ENCODE measurements at regions not wholly inside any gene's neighbourhood (a gene's known extent, or its start where the extent isn't known, plus 50 kb on each side); places are given as distances from the start of the nearest gene placed in this dataset.
"Not testable (repeated sequence)": the region's sequence is repeated elsewhere in the genome, so short reads cannot be mapped to it uniquely, and the experiment has no call there.

- FAIRE-seq, result no peak
These were observed 113.5 kb upstream of the PPP1R26 start for GRCh38 chr9:135366104-135366503.

- FAIRE-seq, result no peak
These were observed 110.1 kb upstream of the PPP1R26 start for GRCh38 chr9:135369412-135369990.

DNA sequence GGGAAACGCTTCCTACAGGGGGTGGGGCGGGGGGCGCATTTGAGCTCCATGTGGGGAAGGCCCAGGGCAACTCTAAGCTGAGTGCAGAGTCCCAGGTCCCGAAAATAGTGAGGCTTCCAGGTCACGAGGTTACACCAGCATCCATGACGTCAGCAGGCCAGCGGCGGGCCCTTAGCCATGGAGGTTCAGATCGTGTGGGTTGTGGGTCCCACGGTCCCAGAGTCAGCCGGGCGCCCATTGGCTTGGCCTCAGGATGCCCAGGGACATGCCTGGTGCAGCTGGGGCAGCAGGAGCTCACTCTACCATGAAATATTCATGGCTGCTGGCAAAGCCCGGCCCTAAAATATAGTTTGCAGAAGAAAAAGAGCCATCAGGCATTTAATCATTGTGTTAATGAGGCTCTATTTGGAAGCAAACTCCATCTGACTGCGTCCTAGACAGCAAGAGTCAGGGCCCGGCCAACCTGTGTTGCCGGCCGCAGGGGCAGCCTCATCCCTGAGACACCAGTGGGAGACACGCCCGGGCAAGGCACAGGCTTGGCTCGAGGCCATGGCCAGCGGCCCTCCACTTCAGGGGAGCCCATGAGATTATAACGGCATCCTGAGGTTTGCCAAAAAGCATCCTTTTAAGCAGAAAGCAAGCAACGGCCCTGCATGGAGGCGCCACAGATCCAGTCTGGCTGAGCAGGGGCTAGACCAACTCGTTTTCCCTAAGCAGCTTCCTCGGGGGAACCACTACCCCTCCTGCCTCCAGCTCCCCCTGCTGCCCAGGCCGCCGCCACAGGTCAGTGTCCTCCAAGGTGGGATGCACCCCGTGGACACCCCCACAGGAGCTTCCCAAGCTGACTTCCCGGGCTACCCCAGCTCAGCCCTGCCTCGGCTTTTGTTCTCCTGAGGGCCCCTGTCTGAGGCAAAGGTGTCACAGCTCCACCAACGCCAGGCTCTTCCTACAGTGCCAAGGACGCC lies 108.9 kb upstream of the PPP1R26 start:
- FAIRE-seq, result no peak

GRCh38 chr9:135371535-135371934 lies 108.0 kb upstream of the PPP1R26 start:
- FAIRE-seq, result no peak

DNA sequence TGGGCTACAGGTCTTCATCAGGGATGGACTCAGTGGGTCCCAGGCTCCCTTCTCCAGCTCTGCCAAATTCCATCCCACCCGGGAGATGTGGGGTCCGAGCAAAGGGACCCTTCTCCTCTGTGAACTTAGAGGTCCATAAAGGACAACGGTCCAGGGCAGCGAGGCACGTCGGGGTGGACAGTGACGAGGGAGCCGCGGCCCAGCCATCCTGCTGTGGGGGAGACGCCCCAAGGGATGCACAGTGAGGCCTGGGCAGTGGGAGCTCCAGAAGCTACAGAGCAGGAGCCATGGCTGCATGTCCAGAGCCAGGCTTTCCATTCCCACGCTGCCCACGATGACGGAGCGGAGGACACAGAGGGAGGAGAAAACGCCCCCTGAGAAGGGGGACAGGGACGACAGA lies 107.5 kb upstream of the PPP1R26 start:
- no peak for FAIRE-seq

GRCh38 chr9:135372501-135373008 lies 107.0 kb upstream of the PPP1R26 start:
- no peak for FAIRE-seq

- no peak for FAIRE-seq
These were observed 106.4 kb upstream of the PPP1R26 start for GRCh38 chr9:135373151-135373685.

DNA sequence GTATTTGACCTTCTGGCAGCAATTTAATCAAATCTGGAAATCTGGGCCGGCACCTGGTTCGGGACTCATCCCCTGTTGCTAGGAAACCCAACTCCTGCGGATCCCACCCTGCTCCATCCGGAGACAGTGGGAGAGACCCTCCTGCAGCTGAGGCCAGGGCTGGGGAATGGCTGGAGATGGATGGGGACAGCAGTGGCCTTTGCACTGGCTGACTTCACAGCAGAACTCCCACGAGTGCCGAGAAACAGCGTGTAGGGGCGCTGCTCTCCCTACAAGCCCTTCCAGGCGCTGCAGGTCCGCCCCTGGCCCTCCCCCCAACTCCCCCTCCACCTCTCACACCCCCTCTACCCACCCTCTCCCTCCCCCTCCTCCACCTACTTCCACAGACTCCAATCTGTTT lies 105.8 kb upstream of the PPP1R26 start:
- FAIRE-seq, result no peak

GRCh38 chr9:135374591-135374990 lies 105.0 kb upstream of the PPP1R26 start:
- FAIRE-seq, result no peak

- FAIRE-seq, result no peak
These were observed 104.6 kb upstream of the PPP1R26 start for GRCh38 chr9:135375001-135375400.

DNA sequence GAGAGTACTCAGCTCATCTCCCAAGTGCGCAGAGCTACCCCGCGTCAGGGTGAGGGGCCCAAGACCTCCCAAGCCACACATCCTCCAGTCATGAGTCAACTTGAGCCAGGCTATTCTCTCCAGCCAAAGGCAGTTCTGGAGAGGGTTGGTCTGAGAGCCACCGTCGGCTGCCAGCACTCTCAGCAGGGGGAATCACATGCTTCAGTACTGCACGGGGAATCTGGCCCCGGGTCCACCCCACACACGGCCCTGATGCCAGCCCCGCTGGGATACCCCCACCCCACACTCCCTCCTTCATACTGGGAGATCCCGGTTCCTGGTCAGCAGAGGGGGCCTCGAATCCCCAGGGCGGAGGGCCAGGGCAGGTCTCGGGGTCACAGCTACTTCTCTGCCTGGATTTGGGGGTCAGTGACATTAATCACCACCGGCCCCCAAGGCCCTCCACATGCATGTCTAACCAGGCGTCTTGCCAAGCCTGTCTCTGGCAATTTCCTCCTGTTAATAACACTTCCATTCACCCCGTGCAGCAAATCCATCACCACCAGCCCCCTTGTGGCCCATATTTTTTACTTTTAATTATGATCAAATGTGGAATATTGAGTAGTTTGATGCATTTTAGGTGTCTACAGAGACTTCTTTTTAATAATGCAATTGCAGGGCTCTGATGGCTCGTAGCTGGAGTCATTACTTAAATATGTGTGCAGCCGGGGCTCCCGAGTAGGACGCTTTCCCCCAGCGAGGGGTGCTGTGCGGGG lies 102.9 kb upstream of the PPP1R26 start:
- no peak for FAIRE-seq

DNA sequence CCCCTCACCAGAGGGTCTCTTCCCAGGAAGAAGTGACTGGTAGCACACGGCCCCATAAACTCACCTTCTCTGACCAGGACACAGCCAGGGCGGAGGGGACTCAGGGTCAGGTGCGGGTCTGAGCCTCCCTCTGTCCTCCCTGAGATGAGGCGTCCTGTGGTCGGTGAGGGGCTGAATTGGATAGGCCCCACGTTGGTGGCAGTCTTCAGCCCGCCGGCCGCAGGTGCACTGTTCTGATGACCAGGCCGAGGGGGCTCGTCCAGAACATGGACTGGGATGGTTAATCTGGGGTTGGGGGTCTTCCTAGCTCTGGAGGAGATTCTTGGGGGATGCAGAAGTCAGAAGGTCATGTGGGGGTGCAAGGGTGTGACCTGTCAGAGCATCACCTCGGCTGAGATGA lies 102.2 kb upstream of the PPP1R26 start:
- no peak for FAIRE-seq

- no peak for FAIRE-seq
These were observed 100.8 kb upstream of the PPP1R26 start for GRCh38 chr9:135378751-135379150.

DNA sequence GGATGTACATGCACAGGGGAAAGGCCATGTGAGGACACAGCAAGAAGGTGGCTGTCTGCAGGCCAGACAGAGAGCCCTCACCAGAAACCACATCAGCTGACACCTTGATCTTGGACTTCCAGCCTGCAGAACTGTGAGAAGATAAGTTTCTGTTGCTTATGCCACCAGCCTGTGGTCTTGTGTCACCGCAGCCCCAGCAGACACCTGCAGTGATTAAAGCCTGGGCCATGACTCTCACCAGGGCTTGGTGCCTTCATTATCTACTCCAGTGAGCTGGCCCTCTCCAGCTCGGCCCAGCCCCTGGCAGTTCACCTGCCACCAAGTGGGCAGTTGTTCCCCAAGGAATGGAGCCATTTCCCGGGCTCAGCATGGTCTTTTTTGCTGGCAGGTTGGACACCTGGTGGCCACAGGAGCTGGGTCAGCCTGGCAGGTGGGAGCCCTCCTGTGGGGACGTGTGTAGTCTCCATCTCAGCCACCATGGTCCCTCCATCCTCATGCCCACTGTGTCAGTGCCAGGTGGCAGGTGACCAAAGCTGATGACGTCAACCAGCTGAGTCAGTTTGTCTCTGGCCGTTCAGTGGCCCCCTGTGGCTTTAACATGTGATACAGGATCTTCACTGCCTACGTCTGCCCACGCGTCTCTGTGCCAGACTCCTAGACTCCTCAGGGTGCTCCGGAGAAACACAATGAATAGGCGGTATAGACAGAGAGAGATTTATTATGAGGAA lies 99.9 kb upstream of the PPP1R26 start:
- FAIRE-seq, result no peak

DNA sequence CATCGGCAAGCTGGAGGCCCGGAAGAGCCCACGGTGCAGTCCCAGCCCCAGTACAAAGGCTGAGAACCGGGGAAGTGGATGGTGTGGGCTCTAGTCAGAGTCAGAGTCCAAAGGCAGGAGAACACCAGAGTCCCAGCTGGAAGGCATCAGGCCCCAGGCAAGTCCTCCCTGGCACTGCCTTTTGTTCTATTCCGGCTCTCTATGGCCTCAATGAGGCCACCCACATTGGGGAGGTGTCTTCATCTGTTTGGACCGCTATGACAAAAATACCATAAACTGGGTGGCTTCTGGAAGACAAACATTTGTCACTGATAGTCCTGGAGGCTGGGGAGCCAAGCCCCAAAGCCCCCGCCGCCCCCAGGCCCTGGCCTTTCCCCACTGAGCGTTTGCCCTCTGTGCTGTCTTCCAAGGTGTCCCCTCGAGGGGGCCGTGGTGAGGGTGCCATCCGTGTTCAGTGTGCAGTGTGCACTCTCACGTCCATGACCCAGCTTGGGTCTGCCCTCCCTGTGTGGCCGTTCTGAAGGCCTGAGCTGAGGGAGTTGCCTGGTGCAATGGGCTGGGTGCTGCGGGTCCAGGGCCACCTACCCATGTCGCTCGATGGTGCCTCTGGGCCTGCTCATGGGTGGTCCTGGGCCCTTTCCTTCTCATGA lies 99.1 kb upstream of the PPP1R26 start:
- FAIRE-seq, result no peak

DNA sequence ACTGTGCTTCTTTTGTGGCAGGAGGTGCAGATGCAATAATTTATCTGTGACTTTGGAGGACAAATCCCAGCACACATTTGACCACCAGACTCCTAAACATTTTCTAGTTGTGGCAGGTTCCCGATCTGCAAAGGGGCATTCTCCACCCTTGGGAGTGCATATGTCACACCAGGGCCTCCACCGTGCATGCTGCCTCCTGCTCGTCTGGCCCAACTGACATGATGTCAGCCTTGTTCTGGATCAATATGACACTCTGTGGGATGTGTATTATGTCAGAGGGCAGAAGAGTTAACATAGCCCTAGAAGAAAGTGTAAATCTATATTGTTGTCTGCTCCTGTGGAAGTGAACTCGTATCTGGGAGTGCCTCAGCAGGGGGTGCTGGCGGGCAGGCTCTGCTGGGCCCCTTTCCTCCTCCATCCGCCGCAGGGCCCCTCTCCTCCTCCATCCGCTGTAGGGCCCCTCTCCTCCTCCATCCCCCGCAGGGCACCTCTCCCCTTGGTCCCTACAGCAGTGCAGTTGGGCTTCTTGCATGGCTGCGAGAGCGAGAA lies 97.7 kb upstream of the PPP1R26 start:
- FAIRE-seq, result no peak

DNA sequence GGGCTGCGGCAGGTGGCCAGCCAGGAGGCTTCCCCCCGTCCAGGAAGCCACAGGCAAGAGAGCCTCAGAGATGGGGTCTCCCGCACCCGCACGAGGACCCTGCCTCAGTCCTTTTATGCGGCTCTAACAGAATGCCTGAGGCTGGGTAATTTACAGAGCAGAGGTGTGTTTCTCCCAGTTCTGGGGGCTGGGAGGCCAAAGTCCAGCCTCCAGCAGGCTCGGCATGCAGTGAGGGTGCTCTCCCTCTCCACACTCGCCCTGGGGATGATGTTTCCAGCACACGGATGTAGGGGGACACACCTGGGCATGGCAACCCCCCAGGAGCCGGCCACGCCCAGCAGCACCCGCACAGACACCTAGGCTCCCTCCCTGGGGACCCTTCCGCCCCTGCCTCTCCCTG lies 95.4 kb upstream of the PPP1R26 start:
- no peak for FAIRE-seq

GRCh38 chr9:135384815-135385405 lies 94.7 kb upstream of the PPP1R26 start:
- FAIRE-seq, result not testable (repeated sequence)

GRCh38 chr9:135385793-135386192 lies 93.8 kb upstream of the PPP1R26 start:
- FAIRE-seq, result no peak

DNA sequence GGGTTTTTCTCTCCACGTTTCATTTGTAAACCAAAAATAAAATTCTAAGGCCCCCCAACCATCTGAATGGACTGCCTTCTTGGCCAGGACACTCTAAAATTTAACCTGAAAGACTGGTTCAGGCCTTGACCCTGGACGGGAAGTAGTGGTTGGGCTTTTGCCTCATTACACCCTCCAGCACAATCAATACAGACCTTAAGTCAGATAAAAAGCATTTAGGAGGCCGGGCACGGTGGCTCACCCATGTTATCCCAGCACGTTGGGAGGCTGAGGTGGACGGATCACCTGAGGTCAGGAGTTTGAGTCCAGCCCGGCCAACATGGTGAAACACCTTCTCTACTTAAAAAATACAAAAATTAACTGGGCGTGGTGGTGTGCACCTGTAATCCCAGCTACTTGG lies 91.6 kb upstream of the PPP1R26 start:
- no peak for FAIRE-seq

DNA sequence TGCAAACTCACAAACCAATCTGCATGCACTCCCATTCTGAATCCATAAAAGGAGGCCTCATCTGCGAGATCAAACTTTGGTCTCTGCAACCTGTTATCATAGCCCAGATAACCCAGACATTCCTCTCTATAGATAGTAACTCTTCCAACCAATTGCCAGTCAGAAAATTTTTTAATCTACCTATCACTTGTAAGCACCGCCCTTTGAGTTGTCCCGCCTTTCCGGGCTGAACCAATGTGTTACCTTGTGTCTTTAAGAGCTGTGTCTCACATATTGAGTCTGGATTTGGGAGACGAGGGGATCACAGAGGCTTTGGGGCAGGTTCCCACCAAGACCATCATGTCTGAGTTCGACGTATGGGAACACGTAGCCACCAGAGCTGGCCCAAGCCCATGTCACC lies 91.1 kb upstream of the PPP1R26 start:
- FAIRE-seq, result no peak

Measured in endometrium (tissue), 2 donors.